ENCODE measurements at regions not wholly inside any gene's neighbourhood (a gene's known extent, or its start where the extent isn't known, plus 50 kb on each side); places are given as distances from the start of the nearest gene placed in this dataset.

- TF ChIP-seq POLR2A (IDR thresholded peaks at IDR 0.05; ENCODE audit: low read depth, low read length) (no peak), BRCA1 (IDR thresholded peaks at IDR 0.05; ENCODE audit: low read depth, low read length) (no peak), EP300 (IDR thresholded peaks at IDR 0.05; ENCODE audit: borderline replicate concordance in 1 of 2, control insufficient read depth in 1 of 2, low read depth in 2 of 2, low read length in 2 of 2) (no peak), SPI1 (IDR thresholded peaks at IDR 0.05; ENCODE audit: borderline replicate concordance, insufficient read depth, low read depth, low read length) (no peak), GABPA (IDR thresholded peaks at IDR 0.05; ENCODE audit: low read depth) (no peak), NBN (IDR thresholded peaks at IDR 0.05) (no peak), RAD21 (IDR thresholded peaks at IDR 0.05; ENCODE audit: insufficient read depth, low read depth, low read length) (no peak), RFX5 (IDR thresholded peaks at IDR 0.05; ENCODE audit: low read depth, low read length) (no peak), REST (IDR thresholded peaks at IDR 0.05; ENCODE audit: low read depth, low read length) (no peak), HDGF (IDR thresholded peaks at IDR 0.05) (no peak)
- TF ChIP-seq, protein P1, sequence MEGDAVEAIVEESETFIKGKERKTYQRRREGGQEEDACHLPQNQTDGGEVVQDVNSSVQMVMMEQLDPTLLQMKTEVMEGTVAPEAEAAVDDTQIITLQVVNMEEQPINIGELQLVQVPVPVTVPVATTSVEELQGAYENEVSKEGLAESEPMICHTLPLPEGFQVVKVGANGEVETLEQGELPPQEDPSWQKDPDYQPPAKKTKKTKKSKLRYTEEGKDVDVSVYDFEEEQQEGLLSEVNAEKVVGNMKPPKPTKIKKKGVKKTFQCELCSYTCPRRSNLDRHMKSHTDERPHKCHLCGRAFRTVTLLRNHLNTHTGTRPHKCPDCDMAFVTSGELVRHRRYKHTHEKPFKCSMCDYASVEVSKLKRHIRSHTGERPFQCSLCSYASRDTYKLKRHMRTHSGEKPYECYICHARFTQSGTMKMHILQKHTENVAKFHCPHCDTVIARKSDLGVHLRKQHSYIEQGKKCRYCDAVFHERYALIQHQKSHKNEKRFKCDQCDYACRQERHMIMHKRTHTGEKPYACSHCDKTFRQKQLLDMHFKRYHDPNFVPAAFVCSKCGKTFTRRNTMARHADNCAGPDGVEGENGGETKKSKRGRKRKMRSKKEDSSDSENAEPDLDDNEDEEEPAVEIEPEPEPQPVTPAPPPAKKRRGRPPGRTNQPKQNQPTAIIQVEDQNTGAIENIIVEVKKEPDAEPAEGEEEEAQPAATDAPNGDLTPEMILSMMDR (IDR thresholded peaks at IDR 0.05 in 2 of 3, conservative IDR thresholded peaks at IDR 0.05 in 1 of 3; ENCODE audit: control insufficient read depth in 2 of 3, extremely low read depth in 1 of 3, insufficient read depth in 1 of 3, low read depth in 3 of 3, low read length in 3 of 3) = no peak
Observed at GRCh38 chr4:28358606-28359005, 1498.0 kb downstream of the STIM2 start.

Data from GM12878 (cell line).